RCC 7860 (cell line): ENCODE measurements at regions not wholly inside any gene's neighbourhood (a gene's known extent, or its start where the extent isn't known, plus 50 kb on each side); places are given as distances from the start of the nearest gene placed in this dataset.
"Not testable (repeated sequence)": the region's sequence is repeated elsewhere in the genome, so short reads cannot be mapped to it uniquely, and the experiment has no call there.

ENCODE experiments used
- DNase-seq: peaks from one replicate; pipeline ENCODE4 v3.0.0-alpha.2; 2015; ENCODE audit warnings: low spot score
- FAIRE-seq: peaks from 2 replicates; lab custom pipeline; 2012; peaks lifted over from hg19 to GRCh38; lab: Jason Lieb, UNC

GRCh38 chrX:128653524-128654060 is 601.4 kb upstream of the ACTRT1 start:
- DNase-seq, result no peak
- no peak for FAIRE-seq

- FAIRE-seq (no peak), DNase-seq (no peak)
Measured at GRCh38 chrX:128650326-128650725, 598.1 kb upstream of the ACTRT1 start.

GRCh38 chrX:128634754-128635153 is 582.6 kb upstream of the ACTRT1 start:
- DNase-seq, result no peak
- FAIRE-seq, result no peak

GRCh38 chrX:128623361-128623760 is 571.2 kb upstream of the ACTRT1 start:
- FAIRE-seq (no peak), DNase-seq (no peak)

GRCh38 chrX:128622296-128622695 is 570.1 kb upstream of the ACTRT1 start:
- no peak for DNase-seq
- FAIRE-seq, result no peak

- DNase-seq (no peak), FAIRE-seq (no peak)
Measured at GRCh38 chrX:128619490-128619889, 567.3 kb upstream of the ACTRT1 start.

GRCh38 chrX:128616933-128617332 is 564.7 kb upstream of the ACTRT1 start:
- DNase-seq (no peak), FAIRE-seq (no peak)

- DNase-seq, FAIRE-seq: not testable (repeated sequence)
Measured at GRCh38 chrX:128606817-128607216, 554.6 kb upstream of the ACTRT1 start.

- FAIRE-seq, DNase-seq: not testable (repeated sequence)
Measured at GRCh38 chrX:128606357-128606756, 554.2 kb upstream of the ACTRT1 start.

- DNase-seq (no peak), FAIRE-seq (no peak)
Measured at GRCh38 chrX:128601706-128602105, 549.5 kb upstream of the ACTRT1 start.

GRCh38 chrX:128599632-128600031 is 547.4 kb upstream of the ACTRT1 start:
- FAIRE-seq (no peak), DNase-seq (no peak)

- FAIRE-seq, result no peak
- no peak for DNase-seq
Measured at GRCh38 chrX:128582036-128582435, 529.8 kb upstream of the ACTRT1 start.

- DNase-seq, result no peak
- FAIRE-seq, result no peak
Measured at GRCh38 chrX:128581615-128582014, 529.4 kb upstream of the ACTRT1 start.

- no peak for FAIRE-seq
- no peak for DNase-seq
Measured at GRCh38 chrX:128543114-128543513, 490.9 kb upstream of the ACTRT1 start.

GRCh38 chrX:128518508-128518907 is 466.3 kb upstream of the ACTRT1 start:
- FAIRE-seq, result no peak

GRCh38 chrX:128517691-128518090 is 465.5 kb upstream of the ACTRT1 start:
- FAIRE-seq (no peak), DNase-seq (no peak)

More at GRCh38 chrX:128518508-128518907, 466.3 kb upstream of the ACTRT1 start:
- DNase-seq, result peak; percentile 4

- FAIRE-seq, result no peak
- DNase-seq, result no peak
Measured at GRCh38 chrX:128504496-128504895, 452.3 kb upstream of the ACTRT1 start.

GRCh38 chrX:128464116-128464515 is 411.9 kb upstream of the ACTRT1 start:
- FAIRE-seq (peak; percentile 92), DNase-seq (peak; percentile 81)

- DNase-seq (peak; percentile 3), FAIRE-seq (no peak)
Measured at GRCh38 chrX:128460835-128461234, 408.6 kb upstream of the ACTRT1 start.

GRCh38 chrX:128458888-128459287 is 406.7 kb upstream of the ACTRT1 start:
- FAIRE-seq, result peak; percentile 97
- peak; percentile 60 for DNase-seq

GRCh38 chrX:128457674-128458073 is 405.5 kb upstream of the ACTRT1 start:
- DNase-seq (no peak), FAIRE-seq (no peak)

GRCh38 chrX:128439159-128439558 is 387.0 kb upstream of the ACTRT1 start:
- no peak for DNase-seq
- FAIRE-seq, result no peak

- FAIRE-seq, result no peak
- no peak for DNase-seq
Measured at GRCh38 chrX:128438082-128438481, 385.9 kb upstream of the ACTRT1 start.
